COLO668 (cell line): ENCODE measurements at regions not wholly inside any gene's neighbourhood (a gene's known extent, or its start where the extent isn't known, plus 50 kb on each side); places are given as distances from the start of the nearest gene placed in this dataset.

Source experiments
- DNase-seq: peaks from one replicate; lab custom pipeline; 2025; ENCODE audit not compliant: unreplicated experiment; lab: John Stamatoyannopoulos, UW

DNA sequence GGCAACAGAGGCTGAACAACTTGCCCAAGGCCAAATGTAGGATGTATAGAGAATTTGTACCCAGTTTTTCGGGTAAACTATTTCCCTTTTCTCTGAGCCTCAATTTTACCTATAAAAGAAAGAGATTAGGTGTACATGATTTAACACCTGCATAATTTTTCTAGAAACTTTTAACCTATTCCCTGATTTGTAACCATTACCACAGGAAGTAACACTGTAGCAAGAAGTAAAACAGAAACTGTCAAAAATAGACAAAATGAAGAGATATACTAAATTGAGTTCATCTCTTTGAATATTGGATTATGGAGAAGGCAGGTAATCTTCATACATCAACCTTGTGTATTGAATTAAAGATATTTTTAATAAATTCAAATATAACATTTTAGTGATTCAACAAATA is 136.2 kb downstream of the ZC3H11B start:
- DNase-seq = no peak

DNA sequence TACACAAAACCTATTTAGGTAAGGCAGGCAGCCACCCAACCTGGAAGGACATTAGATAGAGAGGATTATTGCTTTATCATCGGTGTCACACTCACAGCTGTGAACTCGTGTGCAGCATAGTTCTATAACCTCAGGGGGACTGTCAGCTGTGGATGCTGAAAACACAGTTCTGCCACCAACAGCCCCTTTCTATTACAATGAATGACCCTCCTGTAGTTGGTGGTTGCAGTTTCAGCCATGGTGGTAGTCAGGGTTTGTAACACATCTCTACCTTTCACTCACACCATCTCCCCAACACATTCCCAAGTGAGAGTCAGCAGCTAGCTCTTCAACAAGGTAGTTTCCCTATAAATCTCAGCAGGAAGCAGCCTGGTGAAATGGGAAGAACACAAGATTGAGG is 136.8 kb downstream of the ZC3H11B start:
- DNase-seq = no peak

DNA sequence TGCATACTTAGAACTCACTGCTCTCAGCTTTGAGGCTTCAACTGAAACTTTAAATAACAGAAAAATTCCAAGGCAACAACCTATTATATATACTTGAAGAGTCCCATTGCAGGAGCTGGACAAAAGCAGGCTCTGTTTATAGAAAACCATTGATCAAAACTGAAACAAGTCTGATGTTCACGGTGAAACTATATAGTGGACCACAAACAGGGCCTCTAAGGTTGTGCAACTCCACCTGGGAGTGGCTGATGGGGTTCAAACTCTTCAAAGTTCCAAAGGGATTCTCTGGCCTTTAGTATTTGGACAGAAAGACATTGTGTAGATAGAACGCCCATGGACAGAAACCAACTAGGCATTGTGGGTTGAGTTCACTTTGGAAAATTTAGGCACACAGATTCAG is 140.3 kb downstream of the ZC3H11B start:
- DNase-seq = no peak

DNA sequence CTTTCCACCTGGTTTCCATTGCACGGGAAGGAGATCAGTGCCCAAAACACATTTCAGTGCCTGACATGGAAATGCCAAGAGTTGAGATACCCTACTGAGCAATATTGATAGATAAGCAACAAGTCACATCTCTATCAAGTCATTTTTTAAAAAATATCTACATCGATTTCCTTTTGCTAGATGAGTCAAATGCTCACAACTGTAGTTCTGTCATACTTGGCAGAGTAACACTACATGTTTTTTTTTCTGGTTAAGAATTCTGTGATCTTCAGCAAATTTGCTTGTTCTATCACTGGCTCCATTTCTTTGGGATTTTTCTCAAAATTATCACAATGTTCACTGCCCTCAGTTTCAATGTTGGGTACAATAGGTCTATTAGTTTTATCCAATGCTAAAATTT is 145.4 kb downstream of the ZC3H11B start:
- no peak for DNase-seq

DNA sequence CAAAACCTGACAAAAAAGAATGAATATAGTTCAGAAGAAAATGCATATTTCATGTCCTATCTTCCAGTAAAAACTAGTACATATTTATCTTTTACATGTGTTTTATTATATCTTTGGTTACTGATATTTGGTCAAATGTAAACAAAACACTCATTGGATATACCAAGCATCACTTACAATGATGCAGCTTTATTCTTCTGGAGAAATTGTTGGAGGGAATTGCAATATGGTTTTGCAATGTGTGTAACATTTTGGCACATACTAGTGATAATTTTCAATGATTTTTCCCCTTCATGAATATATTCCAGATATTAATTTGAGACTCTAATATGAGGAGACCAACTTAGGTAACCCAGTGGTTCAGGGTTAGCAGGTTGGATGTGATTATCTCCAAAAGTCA is 146.1 kb downstream of the ZC3H11B start:
- no peak for DNase-seq

DNA sequence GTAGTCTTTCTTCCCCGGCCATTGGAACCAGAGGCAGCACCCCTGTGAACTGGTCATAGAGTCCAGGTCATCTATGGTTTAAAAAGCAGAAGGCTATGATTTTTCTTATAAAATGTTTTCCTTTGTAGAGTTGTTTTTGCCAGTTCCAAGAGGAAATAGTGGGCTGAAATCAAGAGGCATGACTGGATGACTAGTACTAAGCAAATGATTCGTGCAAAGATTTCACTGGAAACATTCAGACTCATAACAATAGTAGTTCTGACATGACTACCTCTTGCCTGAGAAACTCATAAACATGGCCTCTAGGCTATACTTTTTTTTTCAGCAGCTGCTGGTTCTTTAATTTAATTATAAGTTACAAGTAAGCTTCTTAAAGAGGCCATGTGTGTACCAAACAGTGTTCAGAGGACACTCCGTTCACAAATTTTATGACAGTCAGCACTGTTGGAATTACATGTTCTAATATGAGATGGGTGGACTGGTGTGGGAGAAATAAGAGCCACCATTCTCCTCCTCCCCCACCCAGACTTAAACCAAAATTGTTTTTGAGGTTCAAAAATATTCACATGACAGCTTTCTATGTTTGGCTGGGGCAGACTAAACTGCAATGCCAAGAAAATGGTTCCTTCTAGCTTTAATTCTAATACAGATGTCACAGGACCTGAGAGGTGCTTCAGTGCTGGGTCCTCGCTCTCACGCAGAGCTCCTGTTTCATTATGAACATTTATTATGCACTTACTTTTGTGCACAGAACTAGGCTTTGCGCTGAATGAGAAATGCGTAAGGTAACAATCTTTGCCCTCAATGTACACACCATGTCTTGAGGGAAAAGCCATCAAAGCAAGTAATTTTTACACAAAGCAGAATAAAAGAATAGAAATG is 147.5 kb downstream of the ZC3H11B start:
- no peak for DNase-seq

DNA sequence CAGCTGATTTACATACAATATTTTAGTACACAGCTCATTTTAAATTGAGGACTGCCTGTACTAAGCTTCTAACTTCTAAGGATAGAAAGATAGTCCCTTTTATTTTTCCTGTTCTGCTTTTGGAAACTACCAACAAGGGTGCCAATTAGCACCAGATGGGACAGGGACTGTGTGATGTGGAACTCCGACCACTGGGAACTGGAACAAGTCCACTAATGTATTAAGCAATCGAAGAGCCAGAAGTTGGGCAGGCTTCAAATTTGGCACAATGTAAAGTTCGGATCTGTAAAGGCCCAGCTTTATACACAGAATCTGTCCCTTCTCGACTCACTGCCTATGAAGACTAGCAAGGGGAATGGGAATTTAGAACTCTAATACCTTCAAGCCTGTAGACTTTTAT is 149.3 kb downstream of the ZC3H11B start:
- DNase-seq = no peak

DNA sequence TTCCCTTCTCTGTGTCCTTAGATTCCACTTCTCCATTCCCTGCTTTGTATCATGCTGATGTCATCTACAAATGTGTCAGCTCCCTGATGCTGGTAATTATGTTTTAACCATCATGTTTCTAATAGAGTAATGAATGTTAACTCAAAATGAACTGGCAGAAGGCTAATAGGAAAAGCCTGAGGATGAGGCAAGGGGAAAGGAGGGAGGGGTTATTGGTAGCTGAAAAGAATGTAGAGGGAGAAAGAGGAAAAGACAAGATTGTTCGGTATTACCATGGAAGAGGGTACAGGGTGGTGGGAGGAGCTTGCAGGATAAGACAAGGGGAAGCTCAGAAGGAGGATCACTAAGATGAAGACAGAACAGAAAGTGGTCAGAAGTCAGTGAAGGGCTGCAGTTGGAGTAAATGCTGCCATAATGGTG is 150.9 kb downstream of the ZC3H11B start:
- no peak for DNase-seq

DNA sequence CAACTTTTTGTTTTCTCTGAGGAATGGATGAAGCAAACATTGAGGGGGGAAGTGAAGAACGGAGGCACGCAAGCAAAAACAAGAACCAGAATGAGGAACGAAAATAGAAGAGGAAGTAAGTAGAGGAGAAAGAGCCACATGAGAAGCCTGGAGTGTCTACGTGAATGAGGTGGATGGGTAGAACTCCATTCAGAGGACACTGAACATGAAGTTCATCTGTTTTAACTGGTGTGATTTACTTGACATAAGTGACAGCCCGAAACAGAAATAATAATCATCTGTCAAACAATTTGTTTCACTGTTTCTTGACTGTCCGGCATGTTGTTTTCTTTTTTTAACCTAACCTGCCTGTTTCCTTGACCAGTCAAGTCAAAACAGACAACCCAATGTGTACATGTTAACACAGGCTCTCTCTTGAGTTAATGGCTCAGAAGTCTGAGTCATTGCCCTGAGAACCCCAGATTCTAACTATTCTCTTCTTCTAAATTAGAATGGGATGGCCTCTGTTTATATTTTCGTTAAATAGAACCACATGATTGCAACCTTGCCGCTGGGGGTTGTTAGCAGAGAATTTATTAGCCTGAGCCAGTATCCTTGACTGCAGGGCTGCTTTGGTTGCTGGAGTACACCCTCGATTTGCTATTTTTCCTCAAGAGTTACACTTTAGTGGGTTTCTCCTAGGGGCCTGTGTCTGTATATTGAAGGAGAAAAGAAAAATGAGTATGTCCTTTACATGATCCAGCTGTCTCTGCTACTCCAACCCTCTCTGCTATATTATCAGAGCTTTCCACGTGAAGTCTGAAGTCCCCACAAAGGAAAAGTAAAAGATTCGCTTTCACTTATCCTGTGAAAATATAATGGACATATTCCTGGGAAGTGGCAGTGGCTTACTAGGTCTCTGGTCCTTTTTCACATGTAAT is 151.7 kb downstream of the ZC3H11B start:
- DNase-seq = no peak

DNA sequence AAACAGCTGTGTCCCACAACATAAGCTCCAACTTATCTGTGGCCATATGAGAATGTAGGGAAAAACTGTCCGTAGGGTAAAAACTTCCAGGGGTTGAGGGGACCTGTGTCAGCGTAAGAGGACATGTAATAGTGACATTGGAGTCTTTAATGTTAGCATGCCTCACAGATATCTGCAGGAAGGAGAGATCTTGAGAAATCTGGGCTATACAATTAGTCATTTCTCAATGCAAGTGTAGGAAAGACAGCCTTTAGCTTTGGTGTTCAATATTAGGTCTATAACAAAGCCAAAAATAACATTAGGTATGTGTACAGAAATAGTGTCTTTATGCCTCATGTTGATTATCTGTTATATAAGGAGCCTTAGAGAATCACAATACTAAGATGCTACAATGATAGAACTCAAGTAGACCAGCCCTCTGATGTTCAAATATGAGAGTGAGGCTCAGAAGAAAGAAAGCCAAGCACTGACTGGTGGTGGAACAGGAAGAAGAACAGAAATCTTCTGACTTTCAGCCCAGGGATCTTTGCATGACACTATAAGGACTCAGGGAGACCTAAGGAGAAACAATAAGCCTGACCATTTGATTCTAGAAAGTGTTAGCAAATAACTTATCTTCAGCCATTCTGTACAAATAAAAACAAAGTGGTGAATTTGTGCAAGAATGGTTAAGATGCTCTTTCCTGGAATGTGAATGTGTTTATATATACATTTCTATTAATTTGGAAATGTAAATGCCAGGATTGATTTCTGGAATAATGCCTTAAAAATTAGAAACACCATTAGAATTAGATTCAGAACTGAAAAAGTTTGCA is 152.6 kb downstream of the ZC3H11B start:
- no peak for DNase-seq

DNA sequence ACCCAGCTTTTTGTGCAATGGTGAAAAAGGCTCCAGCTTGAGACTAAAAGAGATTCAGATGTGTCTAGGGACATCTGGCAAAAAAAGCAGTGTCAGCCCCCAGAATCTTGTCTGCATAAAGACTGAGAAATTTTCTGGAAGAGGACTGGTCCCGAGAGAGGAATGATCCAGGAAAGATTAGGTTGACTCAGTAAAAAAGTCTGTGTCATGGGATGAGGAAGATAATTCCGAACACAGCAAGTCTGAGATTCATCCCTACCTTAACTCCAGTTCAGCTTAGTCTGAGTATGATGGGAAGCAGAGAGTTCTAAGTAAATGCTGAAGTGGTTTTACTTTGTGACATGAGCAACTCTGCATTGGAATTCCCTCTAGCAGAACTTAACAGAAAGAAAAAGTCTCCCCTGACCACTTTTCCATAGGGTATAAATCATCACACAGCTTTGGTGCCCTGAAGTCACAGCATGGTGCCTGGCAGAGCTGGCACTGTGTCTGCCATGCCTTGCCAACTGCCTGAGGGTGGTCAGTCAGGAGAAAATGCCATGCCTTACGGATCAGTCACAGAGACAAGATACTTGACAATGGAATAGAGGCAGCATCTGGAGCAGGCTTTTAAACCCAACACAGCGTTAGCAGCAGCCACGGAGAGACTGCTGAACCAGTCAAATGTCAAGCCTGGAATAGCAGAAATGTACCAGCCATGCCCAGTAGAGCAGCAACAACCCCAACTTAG is 153.4 kb downstream of the ZC3H11B start:
- no peak for DNase-seq

DNA sequence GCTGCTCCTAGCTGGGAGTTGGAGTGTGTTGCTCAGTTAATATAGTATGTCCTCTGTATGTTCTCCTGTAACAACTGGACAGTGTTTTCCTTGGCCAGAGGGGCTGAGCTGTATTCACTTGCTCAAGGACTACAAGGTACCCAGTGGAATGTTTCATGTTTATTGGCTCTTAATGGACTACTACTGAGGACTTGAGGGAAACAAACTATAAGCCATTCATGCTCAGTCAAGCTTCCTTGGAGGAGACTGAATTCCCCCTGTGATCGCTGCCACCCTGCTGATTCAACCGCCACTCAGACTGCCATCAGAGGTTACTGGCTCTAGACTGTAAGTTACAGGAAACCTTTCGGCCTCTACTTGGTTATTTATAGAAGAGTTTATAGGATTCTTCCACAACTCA is 166.6 kb downstream of the ZC3H11B start:
- no peak for DNase-seq

DNA sequence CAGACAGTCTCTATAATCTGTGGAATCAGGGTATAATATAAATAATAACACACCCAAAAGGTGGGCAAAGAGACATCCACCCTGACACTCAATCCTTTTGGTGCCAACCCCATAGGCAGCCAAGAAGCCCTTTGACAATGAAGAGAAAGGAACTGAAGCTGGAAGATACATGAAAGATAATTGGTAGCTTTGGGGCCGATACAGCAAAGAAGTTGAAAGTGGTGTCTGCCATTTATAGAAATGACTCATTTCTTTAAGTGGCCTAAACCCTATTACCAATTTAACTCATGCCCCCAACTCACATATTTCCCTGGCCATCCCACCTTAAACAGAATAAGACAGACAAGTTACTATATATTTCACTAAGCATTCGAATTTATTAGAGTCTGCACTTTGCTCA is 167.0 kb downstream of the ZC3H11B start:
- no peak for DNase-seq

DNA sequence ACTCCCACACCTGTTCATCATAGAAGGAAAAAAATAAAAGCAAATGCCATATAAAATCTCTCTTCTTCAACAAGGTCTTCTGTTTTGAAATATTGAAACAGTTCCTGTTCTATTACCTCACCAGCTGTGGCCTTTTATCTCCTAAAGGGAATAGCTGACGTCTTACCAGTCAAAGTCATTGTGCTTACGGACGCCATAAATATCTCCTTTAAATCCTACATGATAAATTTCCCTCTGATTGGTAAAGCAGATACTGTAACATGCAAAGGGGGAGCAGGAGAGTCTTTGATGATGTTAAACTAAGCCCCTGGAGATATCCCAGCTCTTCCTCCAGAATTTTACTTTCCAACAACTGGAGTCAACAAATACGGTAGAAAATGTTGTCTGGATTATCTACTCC is 168.4 kb downstream of the ZC3H11B start:
- DNase-seq = no peak

DNA sequence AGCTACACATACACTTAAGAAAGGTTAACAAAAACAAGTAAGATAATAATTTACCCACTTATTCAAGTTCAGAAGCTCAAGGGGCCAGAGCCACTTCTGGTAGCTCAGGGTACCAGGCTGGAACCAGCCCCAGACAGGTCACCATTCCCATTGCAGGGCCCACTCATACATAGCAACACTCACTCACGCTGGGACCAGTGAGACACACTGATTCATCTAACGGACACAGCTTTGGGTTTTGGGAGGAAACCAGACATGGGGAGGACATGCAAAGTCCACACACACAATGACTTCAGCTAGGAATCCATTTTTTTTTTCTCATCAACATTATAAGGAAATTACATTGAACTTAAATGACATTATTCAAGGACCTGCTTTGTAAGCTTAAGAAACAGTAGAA is 169.1 kb downstream of the ZC3H11B start:
- DNase-seq = no peak

DNA sequence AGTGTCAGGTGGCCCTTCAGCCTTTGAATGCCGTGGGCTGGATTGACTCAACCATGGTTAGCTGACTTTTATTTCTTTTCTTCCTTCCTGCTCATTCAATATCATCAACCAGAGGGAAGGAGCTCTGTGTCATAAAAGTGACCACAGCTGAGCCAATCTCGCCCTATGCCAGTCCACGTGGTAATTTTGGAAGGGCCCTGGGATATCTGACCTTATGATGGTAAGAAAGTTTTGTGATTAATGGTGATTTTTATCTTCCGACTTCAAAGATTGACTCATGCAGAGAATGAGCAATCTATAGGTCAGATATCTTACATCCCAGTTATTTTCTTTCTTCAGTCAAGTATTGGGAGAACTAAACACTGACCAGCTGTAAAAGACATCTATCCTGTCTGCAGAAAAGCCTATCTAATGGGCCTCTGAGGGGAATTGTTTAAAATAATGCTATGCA is 170.3 kb downstream of the ZC3H11B start:
- DNase-seq = no peak

DNA sequence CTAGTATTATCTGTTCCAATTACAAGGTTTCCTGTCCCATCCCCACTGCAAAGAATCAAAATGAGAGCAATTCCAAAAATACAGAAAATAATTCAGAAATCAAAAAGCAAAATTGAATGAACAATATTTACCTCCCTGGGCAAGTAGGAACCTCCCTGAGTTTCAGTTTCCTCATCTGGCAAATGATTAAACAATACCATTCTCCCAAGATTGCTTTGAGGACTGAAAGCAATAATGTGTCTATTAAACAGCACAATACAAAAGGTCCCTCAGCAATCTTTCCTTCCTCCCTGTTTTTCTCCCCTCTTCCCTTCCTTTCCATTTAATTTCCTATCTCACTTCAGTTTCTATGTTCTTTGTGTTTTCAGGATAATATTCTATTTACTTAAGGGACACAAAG is 171.0 kb downstream of the ZC3H11B start:
- no peak for DNase-seq

DNA sequence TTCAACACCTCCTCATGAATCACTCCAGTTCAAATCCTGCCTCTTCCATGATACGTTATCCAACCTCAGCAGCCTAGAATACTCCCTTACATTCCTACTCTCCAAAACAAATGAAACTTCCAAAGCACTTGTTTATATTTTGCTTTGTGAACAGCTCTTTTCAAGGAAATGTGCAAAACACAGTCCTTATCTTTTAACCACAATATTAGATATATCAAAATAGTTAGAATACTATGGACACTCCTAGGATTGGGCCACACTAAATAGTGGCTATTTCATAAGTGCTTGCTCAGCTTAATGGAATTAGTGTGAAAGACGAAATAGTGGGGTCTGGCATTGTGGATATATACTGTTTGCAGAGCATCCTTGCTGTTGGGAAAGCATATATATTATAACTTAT is 173.5 kb downstream of the ZC3H11B start:
- DNase-seq = no peak

DNA sequence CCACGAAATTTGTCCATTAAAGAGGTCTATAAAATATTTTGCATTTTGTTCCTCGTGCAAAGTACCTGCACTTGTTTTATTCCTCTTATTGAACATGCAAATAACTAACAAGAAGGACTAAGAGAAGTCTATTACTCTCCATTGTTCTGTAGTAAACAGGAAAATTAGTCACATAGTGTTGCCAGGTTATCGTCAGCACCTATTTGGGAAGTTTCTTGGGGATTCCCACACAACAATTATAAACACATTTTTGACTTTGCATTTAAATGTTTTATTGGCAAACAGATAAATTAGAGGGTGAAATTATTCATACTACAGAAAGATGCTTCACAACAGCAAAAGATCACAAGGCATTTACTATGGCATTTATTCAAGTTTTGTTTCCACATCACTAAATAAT is 174.5 kb downstream of the ZC3H11B start:
- no peak for DNase-seq

DNA sequence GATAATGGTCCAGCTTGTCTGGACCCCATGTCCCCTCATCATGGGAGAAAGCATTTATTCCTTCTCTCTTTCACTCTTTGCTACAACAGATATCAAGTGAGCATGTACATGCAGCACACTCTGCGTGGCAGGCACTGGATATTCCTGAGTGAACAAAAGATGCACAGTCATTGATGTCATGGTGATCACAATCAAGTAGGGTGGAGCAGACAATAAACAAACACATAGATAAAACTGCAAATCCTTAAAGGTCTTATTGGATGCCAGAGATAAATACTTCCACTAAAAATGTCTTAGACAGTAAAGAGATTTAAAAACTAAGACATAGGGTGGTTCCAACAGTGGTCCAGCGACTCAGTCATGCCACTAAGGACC is 178.0 kb downstream of the ZC3H11B start:
- DNase-seq = no peak
